GM21423 (cell line): ENCODE measurements at regions not wholly inside any gene's neighbourhood (a gene's known extent, or its start where the extent isn't known, plus 50 kb on each side); places are given as distances from the start of the nearest gene placed in this dataset.

Source experiments
- ATAC-seq: cut with Tn5 transposase; IDR thresholded peaks from one replicate; pipeline ENCODE4 v1.9.1; 2021; ENCODE audit warnings: mild to moderate bottlenecking, moderate library complexity; ENCODE audit not compliant: unreplicated experiment

DNA sequence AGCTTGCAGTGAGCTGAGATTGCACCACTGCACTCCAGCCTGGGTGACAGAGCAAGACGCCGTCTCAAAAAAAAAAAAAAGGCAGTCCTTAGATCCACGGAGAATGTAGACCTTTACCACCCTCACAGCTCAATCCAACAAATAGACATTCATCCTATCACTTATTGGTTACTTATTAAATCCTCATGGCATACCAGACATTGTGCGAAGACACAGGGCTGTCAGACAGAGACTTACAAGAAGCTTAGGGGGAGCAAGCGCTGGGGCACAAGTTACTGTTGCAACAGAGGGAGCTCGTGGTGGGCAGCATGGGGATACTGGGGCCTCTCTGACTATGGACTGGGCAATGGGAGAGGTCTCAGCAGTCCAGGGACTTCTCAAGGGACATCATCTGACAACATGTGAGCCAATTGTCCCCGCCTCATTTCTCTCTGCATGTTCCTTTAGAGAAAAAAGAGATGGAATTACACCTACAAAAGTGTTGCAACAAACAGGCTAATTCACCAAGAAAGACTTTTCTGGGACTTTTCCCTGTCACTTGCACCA lies 82.8 kb upstream of the TNS3 start:
- ATAC-seq: no peak

DNA sequence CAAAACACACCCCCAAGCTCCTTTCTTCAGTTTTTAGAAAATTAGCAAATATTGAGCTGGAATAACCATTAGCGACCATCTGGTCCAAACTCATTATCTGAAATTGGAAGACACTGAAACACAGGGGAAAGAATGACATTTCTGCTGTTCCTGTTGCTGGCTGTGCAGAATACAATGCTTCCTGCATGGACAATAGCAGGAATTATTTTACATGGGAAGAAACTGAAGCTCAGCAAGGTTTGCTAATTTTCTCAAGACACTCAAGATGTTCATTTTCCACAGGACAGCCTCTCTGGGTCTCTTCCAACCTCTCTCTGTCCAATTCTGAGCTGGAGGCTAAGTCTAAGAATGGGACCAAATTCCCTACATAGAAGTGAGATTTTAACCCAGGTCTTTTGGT lies 81.9 kb upstream of the TNS3 start:
- no peak for ATAC-seq

DNA sequence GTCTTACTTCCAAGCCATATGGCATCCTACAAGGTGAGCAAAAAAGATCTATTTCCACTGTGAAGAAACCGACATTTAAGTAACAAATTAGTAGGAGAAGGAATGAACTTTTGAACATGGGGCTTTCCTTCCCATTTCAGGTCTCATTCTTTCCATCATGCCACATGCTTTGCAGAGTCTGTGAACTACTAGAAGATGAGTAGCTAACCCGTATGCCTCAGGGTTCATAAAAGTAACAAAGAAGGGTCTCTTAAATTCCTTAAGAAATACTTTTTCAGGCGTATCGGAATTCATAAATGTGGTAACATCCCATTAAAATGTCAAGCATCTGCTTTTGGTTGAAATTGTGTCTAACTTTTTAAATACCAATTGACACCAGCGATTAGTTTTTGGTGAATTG lies 81.3 kb upstream of the TNS3 start:
- ATAC-seq: no peak

DNA sequence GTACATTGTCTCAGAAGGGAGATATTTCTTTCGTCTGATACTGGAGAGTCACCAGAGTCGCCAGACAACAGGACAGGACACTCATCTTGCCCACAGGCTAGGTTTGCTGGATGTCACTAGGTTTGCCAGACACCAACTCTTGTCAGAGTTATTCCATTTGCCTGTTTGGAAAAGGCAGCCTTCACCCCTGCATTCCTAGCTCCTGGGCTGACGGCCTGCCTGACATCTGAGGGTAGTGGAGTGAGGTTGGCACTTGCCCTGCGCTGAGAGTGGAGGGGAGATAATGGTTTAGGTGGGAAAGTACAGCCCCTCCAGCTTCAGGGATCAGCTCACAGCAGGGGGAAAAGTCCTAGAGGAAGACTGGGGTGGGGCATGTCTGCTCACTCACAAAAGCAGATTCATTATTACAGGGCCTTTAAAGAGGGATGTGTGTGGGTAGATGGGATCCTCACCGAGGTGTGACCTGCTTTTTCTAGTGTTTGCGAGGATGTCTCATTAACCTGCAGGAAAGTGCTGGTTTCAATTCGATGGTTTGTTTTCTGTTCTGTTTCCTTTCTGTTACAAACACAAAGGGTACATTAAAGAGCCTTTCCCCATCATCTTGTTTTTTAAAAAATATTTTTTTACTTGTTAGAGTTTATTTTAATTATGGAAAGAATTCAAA lies 79.3 kb upstream of the TNS3 start:
- ATAC-seq: no peak

DNA sequence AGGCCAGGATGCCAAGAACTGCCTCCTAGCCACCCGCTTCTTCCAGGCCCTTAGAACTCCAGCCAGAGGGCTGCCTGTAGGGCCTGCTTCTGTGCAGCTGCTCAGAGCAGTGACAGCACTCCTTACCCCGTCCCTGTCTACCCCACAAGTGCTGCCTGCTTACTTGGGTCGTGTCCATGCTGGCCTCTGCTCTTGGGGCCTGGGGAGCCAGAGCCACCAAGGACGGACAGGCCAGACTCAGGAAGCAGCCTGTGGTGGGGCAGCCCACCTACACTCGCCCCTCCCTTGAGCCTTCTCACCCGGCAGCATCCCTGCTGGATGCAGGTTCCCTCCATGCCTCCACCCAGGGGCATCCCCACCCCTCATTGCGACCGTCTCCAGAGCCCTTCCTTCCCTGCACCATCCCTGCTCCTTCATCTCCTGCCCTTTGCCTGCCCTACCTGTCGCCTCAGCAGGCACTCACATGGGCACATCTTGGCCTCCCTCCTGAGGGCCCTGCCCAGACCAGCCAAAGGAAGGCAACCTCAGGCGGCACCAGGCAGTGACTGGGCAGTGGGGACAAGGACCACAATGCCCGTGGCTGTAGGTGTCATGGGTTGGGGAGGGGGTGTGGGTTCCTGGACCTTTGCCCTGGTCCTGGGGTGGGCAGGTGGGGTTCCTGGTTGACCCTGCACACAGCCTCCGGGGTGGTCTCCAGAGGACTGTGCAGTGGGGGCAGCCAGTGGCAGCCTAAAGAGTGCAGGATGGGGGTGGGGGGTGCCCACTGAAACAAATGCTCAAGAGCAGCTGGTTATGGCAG lies 78.0 kb upstream of the TNS3 start:
- no peak for ATAC-seq

DNA sequence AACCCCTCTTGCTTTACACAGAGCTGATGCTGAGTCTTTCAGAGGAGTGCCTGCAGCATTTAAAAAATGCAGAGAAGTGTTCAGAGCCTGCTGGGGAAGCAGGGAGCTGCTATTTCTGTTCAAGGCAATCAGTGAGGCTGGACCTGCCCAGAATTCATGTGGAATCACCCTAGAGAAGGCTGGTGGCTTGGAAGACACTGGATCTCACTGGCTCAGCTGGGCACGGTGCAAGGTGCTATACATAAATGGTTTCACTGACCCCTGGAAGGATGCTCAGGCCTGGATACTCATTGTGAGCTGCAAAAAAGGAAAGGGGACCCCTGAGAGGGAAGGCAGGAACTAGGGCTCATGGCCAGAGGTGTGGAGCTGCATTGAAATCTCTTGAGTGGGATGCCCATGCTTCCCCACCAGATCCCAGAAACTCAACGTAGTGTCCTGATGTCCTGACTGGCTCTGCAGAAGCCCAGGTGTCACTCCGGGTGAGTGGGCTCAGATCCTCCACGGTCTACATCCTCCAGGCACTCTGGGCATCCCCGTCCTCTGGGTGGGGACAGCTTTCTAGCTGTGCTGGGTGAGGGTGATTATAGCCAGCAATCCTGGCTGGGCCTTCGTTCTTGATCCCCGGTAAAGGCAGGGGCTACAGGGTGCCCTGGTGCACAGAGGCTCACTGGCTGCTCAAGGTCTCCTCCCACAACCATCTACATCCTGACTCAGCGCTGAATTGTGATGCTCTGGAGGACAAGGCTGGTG lies 77.2 kb upstream of the TNS3 start:
- ATAC-seq: no peak

DNA sequence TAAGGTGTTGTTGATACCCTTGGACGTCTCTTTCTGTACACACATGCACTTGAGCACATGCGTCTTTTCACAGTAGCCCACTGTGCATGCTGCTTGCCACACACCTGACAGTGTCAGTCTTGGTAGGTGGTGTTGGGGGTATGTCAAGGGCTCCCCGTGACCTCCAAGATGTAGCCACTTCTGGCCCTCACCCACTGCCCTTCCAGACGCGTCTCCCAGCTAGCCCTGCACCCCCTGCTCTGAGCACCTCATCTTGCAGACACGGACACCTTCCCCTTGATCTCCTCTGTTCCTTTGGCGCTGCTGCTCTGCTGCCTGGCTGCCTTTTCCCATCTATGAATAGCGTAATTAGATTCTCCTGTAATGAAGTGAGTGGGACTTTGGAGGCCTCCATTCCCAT lies 75.2 kb upstream of the TNS3 start:
- no peak for ATAC-seq

DNA sequence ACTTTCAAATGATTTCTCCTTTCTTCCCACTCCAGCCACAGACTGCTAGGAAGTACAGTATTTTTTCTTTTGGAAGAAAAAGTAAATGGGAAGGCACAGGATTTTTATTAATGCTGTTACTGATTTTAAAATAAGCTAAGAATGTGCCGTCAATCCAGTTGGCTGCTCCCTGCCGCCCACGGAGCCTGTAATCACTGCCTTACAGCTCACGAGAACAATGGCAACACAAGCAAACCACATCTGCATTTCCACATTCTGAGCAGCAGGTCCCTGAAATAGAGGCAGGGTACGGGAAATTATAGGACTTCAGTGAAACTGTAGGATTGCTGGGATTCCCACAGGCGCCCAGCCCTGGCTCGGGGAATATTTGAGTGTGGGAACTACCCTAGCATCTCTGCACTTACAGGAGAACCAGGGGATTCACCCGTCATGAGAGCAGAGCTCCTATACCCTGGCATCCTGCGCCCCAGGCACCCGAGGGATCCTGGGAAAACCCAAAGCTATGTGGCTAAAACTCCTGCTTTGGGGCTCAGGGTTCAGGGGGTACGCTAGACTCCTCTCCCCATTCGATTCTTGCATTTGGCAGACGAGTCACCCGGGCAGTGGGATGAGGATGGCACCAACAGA lies 72.9 kb upstream of the TNS3 start:
- ATAC-seq: no peak

DNA sequence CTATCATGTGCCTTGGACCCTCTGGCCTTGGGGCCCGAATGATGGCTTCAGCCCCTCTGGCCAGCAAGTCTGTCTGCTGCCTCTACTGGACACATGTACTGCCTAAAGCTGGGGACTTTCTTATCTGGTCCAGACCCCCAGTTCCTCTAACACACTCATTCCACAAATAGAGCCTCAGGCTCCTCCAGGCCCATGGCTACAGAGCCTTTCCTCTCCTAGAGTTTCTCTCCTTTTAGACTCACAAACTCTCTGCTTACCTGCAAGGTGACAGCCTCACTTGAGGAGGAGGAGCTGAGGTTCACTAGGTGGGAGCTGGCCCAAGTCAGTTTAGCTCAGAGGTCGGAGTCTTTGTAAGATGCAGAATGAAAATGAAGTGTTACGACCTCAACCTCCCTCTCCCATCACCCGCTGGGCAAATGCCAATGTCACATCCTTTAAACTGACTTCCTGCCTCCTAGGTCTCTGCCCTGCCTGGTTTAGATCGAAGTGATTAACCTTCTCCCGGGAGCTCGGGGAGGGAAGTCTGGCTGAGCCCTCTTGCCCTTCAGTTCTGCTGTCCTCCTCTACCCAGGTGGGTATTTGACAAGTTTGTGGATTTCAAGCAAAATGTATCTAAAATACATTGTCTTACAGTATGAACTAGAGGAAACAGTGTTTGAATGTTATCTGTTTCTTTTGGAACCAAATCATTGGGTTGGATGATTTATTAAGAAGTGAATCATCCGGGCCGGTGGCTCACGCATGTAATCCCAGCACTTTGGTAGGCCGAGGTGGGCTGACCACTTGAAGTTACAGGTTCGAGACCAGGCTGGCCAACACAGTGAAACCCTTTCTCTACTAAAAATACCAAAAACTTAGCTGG lies 71.9 kb upstream of the TNS3 start:
- no peak for ATAC-seq

DNA sequence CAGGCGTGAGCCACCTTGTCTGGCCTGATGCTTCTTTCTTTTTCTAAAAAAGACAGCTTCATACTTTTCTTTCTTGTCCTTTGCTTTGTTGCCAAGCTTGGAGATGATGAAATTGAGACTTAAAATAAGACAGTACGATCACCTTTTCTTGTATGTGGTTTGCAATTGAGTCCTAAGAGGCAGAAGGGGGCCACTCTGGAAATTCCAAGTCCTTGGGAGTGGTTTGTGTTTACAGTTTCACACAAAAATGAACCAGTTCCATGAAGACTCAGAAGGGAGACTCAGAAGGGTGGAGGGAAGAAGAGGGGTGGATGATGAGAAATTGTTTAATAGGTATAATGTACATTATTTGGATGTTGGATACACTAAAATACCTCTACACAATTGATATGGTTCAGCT lies 70.7 kb upstream of the TNS3 start:
- ATAC-seq: no peak

DNA sequence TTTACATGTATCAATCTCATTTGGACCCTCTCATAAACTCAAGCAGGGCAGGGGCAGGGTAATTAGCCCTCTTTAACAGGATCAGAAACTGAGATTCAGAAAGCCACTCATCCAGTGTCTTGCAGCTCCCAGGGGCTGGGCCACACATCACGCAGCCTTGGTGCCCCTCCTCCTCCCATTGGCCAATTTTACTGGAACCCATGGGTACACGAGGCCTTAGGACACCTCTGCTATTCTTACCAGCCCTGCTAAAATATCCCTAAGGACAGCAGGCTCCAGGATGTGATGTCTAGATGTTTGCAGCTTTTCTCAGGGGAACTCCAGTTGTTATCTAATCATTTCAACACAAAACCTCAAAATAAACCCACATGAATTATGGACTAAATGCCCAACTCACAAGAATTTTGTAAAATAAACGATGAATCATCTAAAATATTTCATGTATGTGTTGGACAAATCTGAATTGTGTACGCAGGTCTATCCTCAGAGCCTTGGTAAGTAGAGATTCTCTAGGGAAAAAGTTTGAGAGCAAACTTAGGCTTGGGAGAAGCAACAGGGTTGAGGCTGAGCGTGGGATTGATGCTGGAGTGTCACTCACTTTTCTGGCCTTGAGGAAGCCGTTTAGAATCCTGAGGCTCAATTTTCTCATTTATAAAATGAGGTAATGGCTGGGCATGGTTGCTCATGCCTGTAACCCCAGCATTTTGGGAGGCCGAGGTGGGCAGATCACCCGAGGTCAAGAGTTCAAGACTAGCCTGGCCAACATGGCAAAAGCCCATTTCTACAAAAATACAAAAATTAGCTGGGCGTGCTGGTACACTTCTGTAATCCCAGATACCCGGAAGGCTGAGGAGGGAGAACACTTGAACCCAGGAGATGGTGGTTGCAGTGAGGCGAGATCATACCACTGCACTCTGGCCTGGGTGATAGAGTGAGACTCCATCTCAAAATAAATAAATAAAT lies 69.7 kb upstream of the TNS3 start:
- ATAC-seq: no peak

DNA sequence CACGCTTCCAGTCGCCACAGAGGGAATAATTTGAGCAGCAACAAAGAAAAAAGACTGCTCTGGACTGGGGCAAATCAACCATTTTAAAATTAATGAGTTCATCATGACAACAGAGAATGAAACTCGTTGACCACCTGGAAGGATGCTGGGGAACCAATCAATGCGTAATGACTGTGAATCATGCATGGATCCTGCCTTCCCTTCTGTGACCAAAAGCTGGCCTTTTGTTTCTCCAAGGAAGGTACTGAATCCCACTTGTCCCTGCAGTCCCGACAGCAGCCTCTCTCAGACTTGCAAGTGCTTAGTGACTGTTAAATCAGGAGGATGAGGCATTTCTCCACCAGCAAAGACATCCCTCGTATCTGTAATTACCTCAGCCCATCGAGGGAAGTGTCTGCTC lies 68.0 kb upstream of the TNS3 start:
- no peak for ATAC-seq

DNA sequence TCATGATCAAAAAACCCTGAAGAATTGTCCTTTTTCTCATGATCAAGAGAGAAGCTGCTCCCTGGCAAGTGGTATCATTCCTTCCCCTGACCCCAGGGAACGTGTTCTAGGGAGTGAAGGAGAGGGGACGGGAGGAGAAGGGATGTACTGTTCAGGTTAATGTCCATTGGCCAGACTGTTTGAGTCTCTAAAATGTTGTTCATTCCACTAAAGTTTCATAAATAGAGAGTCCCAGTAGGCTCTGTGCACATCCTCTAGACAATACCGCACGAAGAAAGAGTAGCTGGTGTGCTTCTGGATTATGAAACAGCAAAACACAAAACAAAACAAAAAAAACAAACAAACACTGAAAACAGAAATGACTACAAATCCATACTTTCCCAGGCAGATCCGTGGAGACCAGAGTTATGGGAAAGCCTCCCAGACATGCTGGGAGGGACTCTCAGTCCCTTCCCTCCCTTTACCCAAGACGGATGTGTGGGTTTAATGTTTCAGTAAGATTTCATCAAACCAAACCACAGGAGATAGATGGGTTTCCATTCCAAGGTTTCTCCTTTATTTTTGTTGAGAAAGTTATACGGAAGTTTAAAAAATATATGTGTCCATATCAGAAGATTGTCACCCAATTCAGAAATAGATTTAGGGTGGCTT lies 66.5 kb upstream of the TNS3 start:
- no peak for ATAC-seq

DNA sequence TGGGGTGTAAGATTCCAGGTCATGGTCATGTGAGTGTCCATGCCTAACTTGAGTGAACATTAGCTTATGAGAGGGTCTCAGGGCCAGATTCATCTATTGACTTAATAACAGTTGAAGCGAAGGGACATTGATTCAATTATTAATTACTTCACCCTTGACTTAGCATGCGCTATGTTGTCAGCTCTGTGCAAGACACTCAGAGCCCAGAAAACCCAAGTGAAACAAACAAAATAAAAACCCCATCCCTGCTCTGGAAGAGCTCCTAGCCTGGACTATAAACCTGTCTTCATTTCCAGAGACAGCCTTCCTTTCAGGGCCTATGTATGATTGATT lies 66.0 kb upstream of the TNS3 start:
- no peak for ATAC-seq

DNA sequence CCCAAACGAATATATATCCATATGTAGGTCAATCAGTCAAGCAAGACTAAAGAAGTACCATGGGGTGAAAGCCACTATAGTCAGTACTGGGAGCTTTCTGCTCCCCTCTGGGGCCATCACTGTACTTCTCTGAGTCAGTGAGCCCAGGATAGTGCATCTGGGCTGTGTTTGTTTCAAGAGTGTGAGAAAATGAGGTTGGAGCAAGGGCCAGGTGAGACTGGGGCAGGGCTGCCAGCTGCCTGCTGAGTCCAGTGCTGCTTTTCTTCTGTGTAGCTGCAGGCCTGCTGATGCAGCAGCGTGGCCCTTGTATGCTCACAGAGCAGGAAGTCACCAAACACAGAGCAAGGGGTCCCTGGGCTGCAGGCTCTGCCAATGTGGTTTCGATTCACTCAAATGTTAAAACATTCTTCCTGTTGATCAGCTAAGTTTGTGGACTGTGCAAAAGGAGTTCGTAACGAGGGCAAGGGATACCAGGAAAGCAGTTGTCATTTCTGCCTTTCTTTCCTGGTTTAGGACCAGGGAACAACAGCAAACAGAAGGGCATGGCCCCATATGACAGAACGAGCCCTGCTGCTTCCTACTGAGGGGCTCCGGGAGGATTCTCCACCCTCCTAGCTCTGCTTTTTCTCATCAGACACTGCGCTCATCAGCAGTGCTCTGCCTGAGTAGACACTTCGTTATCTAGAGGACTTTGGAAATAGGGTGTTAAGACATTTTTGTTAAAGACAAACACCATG lies 65.4 kb upstream of the TNS3 start:
- ATAC-seq: peak; percentile 88

DNA sequence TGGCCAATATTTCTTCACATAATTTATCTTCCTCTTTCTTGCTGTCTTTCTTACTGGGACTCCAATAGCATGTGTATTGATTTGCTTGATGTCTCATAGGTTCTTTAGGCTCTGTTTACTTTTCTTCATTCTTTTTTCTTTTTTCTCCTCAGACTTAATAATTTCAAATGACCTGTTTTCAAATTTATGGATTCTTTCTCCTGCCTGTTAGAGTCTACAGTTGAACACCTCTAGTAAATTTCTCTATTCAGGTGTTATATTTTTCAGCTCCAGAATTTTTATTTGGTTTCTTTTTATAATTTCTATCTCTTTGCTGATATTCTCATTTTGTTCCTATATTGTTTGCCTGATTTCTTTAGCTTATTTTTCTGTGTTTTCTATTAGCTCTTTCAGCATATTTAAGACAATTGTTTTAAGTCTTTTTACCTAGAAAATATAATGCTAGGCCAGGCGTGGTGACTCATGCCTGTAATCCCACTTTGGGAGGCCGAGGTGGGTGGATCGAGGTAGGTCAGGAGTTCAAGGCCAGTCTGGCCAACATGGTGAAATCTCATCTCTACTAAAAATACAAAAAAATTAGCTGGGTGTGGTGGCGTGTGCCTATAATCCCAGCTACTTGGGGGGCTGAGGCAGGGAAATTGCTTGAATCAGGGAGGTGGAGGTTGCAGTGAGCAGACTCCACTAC lies 61.9 kb upstream of the TNS3 start:
- ATAC-seq: no peak

DNA sequence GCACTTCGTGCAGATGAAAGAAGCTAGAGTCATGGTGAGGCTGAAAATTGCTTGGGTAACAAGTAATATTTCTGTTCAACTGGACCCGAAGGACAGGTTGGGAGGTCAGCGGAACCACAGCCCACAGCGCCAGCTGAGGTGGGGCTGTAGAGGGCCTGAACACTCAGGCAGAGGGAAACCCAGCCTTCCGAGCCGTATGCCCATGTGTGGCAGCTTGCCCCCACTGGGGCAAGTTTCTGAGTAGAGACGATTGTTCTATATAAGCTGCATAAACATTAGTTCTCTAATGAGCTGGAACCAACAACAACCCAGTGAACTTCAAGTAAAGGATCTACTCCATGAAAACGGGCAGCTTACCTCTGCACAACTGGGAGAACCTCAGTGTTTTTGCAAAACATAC lies 58.4 kb upstream of the TNS3 start:
- no peak for ATAC-seq
